SIG-M5 treated with dmso at 0.1 percent for 504 hours (cell line): ENCODE measurements at regions not wholly inside any gene's neighbourhood (a gene's known extent, or its start where the extent isn't known, plus 50 kb on each side); places are given as distances from the start of the nearest gene placed in this dataset.

Source experiments
- DNase-seq: peaks from one replicate; lab custom pipeline; 2025; ENCODE audit not compliant: unreplicated experiment; lab: John Stamatoyannopoulos, UW

DNA sequence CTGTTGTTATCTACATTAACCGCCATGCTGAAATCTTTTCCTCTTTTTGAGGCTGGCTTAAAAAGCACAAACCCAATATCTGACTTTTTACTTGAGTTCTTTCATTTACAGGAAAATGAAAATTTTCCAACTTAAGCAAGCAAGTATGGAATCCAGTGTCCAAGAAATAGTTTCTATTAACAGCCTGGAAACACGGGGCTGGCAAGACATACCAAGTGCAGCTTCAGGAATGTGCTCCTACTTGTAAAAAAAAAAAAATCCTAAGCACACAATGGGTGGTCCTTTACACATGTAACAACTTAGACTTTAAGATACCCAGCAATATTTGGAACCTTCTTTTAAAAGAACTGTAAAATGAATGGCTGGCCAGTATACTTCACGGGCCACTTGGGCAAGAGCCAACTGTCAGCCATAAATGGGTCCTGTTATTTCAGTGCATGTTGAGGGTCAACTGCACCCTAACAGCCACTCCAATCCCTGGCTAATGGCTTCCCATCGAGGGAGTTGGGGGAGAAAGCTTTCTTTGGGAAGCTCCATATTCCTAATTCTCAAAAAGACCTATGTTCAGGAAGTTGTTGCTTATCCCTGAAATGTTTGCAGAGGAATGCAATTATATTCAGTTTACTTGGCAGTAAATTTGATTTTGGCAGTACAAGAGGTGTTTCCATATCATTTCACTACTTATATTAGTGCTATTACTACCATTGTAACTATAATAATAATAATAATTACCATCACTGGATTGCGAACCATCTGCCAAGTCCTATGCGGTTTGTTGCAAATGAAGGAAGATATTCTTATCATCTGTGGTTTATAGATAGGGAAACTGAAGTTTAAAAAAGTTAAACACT is 236.4 kb upstream of the TMEM72 start:
- no peak for DNase-seq

GRCh38 chr10:44675387-44675874 is 235.7 kb upstream of the TMEM72 start:
- no peak for DNase-seq

DNA sequence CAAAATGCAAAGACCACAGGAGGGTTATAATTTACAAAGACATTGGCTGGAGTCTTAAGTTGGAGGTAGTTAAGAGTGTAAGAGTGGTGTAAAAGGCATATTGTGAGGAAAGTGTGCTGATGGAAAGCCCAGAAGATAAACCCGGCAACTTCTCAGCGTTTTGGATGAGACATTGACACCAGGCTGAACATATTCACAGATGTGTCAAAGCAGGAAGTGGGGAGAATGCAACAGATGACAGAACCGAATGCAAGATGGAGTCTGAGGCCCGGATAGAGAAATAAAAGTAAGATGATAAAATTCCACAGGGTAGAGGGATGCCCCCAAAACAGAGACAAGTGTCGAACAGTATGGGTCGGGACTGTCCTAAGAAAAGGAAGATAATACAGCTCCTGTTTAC is 230.4 kb upstream of the TMEM72 start:
- no peak for DNase-seq

DNA sequence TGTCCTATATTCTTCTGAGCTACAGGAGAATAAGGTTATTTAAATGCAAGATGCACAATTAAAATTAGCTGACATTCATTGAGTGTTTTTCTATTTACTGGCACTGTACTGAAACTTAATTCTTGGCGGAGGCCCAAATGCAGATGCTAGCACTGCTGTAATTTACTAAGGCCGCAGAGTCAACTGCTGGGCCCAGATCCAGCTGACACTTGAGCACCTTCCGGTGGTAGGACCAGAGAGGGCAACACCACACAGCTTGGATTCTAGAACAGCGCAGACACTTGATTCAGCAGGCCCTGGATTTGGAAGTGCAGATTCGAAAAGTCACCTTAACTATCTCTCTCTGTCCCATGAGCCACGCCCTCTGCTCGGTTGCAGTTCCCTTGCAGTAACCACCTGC is 228.6 kb upstream of the TMEM72 start:
- DNase-seq: no peak

- no peak for DNase-seq
Measured at GRCh38 chr10:44684661-44685060, 226.5 kb upstream of the TMEM72 start.

- DNase-seq: no peak
Measured at GRCh38 chr10:44685220-44685619, 225.9 kb upstream of the TMEM72 start.

GRCh38 chr10:44685747-44686146 is 225.4 kb upstream of the TMEM72 start:
- DNase-seq: no peak

- no peak for DNase-seq
Measured at GRCh38 chr10:44689368-44689767, 221.8 kb upstream of the TMEM72 start.

GRCh38 chr10:44696496-44696895 is 214.6 kb upstream of the TMEM72 start:
- no peak for DNase-seq

- no peak for DNase-seq
Measured at GRCh38 chr10:44697116-44697515, 214.0 kb upstream of the TMEM72 start.

DNA sequence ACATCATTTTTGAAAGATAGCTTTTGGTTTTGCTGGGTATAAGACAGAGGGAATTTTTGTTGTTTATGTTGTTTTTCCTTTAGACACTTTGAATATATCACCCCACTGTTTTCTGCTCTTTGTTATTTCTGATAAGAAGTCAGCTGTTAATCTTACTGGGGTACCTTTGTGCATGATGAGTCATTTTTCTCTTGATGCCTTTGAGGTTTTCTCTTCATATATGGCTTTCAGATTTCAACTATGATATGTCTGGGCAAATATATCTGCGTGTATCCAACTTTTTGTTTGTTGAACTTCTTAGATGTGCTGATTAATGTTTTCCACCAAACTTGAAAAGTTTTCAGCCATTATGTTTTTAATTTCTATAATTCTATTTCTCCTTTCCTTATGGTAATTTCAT is 208.6 kb upstream of the TMEM72 start:
- DNase-seq: no peak

DNA sequence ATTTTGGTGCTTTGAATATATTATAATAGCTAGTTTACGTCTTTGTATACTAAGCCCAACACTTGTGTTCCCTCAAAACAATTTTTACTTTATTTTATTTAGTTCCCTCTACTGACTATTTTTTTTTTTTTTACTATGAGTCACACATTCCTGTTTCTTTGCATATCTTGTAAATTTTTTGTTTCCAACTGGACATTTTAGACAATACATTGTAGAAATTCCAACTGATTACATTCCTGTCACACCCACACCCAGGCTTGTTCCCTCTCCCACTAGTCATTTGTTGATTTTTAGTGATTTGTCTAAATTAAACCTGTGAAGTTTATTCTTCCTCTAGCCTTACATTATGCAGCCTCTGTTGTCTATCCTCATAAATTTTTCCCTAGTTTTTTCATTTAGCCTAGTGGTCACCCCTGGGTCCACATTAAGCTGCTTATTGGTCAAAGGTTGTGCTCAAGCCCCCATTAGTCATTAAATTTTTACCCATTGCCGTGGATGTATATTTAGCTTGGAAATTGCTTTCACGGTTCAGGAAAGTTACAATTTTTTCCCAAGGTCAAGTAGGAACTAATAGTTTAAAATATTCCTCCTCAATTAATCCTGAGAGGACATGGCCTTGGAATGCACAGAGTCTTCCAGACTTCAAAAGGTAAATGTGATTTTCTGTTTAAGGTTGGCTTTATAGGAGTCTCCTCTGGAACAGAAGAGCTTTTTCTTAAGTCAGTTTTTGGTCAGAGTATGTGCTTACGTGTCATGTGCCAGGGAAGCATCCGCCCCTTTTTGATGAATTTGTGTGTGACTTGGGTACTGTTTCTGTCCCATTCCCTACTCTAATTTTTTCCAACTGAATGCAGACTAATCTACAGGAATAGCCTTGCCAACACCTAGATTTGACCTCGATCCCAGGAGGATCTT is 207.6 kb upstream of the TMEM72 start:
- DNase-seq: no peak

- no peak for DNase-seq
Measured at GRCh38 chr10:44704616-44705015, 206.5 kb upstream of the TMEM72 start.

DNA sequence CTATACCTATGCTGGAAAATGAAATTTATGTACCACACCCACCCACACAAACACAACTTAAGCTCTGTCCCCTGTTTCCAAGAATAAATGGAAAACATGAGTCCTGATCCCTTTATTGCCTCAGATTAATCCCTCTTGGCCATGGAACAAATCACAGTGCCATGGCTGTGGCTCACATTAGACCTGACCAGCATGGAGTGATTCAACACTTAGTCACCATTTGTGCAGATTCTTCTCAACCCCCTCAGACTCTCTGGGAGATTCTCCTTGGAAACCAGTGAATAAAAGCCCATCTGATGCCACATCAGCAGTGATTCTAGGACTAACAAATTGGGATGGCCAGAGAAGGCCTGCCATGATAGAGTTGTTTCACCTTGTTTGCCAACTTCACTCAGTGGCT is 204.4 kb upstream of the TMEM72 start:
- DNase-seq: no peak

DNA sequence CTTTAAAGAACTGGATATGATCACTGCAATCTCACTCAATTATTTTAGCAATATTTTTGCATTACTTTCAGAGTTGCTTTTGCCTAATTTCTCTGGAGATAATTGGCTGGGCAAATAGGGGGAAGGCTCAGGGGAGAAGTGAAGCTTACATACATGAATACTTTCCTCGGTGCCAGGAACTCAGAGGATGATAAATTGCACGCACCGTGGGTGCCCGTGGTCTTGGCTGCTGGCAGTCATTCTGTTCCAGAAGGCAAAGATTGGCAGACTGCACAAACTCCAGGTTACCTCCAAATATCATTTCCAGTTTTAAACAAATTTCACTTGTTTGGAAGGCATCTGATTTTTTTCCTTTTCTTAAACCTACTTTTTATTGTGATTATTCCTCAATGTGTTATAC is 197.8 kb upstream of the TMEM72 start:
- DNase-seq: no peak

- no peak for DNase-seq
Measured at GRCh38 chr10:44714451-44714850, 196.7 kb upstream of the TMEM72 start.

DNA sequence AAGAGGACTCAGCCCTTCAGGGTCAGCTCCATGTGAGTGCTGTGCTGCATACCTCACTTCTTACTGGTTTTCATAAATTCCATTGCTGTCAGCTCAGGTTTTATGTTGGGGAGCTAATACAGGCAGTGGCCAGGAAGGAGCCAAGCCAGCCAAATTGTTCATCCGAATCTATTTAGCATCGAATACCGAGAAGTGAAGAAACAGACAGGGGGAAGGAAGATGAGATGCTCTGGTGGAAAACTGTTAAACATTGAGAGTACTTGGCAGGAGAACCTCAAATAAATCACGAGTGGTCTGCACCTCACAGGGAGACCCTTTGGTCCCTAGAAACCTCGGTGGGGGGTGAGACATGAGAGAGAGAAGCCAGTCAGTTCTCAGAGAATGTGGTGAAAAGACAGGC is 196.0 kb upstream of the TMEM72 start:
- DNase-seq: no peak

DNA sequence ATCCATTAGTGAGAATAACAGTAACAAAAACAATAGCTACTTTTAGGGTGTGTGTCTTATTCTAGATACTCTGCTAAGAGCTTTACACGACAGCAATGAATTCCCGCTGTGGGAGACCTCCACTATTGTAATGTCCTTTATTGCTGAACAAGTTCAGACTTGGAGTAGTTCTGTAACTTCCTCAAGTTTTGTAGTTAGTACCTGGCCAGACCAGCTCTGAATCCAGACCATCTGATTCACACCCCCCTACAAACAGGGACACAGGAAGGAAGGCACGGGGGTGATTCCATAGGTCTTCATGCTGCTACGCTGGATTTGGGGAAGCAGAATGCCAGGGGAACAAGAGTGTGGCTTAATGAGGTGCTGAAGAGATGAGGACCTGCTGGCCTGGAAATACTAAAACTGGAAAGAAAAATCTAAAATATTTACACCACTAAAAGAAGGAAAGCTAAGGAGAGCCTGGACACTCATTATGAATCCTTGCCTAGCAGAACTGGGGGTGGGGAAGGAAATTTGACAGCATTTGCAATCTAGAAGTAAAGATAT is 194.6 kb upstream of the TMEM72 start:
- no peak for DNase-seq

GRCh38 chr10:44723082-44723481 is 188.1 kb upstream of the TMEM72 start:
- DNase-seq: no peak

- DNase-seq: no peak
Measured at GRCh38 chr10:44723619-44724325, 187.4 kb upstream of the TMEM72 start.
